ENCODE measurements at regions not wholly inside any gene's neighbourhood (a gene's known extent, or its start where the extent isn't known, plus 50 kb on each side); places are given as distances from the start of the nearest gene placed in this dataset.

DNA sequence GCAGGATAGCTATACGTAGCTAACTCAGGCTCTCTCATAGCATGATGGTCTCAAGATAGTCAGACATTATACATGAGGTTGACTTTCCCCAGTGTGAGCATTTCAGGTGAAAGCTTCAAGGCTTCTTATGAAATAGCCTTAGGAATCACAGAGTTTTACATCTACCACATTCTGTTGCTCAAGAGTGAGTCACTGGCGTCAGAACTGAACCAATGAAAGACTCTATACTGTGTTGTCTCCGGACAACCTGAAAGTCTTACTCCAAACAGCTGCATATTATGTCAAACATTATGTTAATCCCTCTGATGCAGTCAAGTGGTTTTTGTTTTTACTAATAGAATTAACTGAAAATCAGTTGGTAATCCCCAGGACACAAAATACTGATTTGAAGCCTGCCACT is 79.8 kb upstream of the TRDN start:
- TF ChIP-seq POLR2A (IDR thresholded peaks at IDR 0.05; ENCODE audit: low read depth, low read length) (no peak), POLR2AphosphoS5 (IDR thresholded peaks at IDR 0.05; ENCODE audit: low read depth, low read length) (no peak), TAF1 (IDR thresholded peaks at IDR 0.05; ENCODE audit: borderline replicate concordance, low read depth, low read length) (no peak)
